HEK293T (cell line): ENCODE measurements at regions not wholly inside any gene's neighbourhood (a gene's known extent, or its start where the extent isn't known, plus 50 kb on each side); places are given as distances from the start of the nearest gene placed in this dataset.

ENCODE experiments used
- ARNT ChIP-seq: fragments of 450-650 bp; IDR thresholded peaks from 2 replicates; pipeline ENCODE4 v1.6.1; 2017; ENCODE audit warnings: mild to moderate bottlenecking
- CTBP1 ChIP-seq: fragments of 450-650 bp; IDR thresholded peaks from 2 replicates; pipeline ENCODE4 v1.6.1; 2016; ENCODE audit warnings: borderline replicate concordance
- ELF4 ChIP-seq: fragments of 450-650 bp; IDR thresholded peaks from 2 replicates; pipeline ENCODE4 v1.6.1; 2017; ENCODE audit warnings: antibody characterized with exemption
- FOXA1 ChIP-seq: fragments of 450-650 bp; IDR thresholded peaks from 2 replicates; pipeline ENCODE4 v1.6.1; 2016; ENCODE audit warnings: mild to moderate bottlenecking
- FOXK2 ChIP-seq: fragments of 450-650 bp; IDR thresholded peaks from 2 replicates; pipeline ENCODE4 v1.6.1; 2016; ENCODE audit warnings: mild to moderate bottlenecking
- FOXM1 ChIP-seq: fragments of 450-650 bp; IDR thresholded peaks from 2 replicates; pipeline ENCODE4 v1.6.1; 2017; ENCODE audit warnings: mild to moderate bottlenecking, borderline replicate concordance
- L3MBTL2 ChIP-seq: fragments of 450-650 bp; conservative IDR thresholded peaks from 2 replicates; pipeline ENCODE4 v1.6.1; 2016; ENCODE audit warnings: mild to moderate bottlenecking
- LEF1 ChIP-seq: fragments of 450-650 bp; IDR thresholded peaks from 2 replicates; pipeline ENCODE4 v1.6.1; 2017; ENCODE audit warnings: mild to moderate bottlenecking, borderline replicate concordance
- NFRKB ChIP-seq: fragments of 450-650 bp; IDR thresholded peaks from 2 replicates; pipeline ENCODE4 v1.6.1; 2016; ENCODE audit warnings: mild to moderate bottlenecking, moderate library complexity
- PKNOX1 ChIP-seq: fragments of 450-650 bp; IDR thresholded peaks from 2 replicates; pipeline ENCODE4 v1.6.1; 2016
- SP1 ChIP-seq: fragments of 450-650 bp; IDR thresholded peaks from 2 replicates; pipeline ENCODE4 v1.6.1; 2017
- SUZ12 ChIP-seq: fragments of 450-650 bp; IDR thresholded peaks from 2 replicates; pipeline ENCODE4 v1.6.1; 2016; ENCODE audit warnings: mild to moderate bottlenecking
- TARDBP ChIP-seq: fragments of 450-650 bp; IDR thresholded peaks from 2 replicates; pipeline ENCODE4 v1.6.1; 2016
- ZNF384 ChIP-seq: fragments of 450-650 bp; IDR thresholded peaks from 2 replicates; pipeline ENCODE4 v1.6.1; 2016

DNA sequence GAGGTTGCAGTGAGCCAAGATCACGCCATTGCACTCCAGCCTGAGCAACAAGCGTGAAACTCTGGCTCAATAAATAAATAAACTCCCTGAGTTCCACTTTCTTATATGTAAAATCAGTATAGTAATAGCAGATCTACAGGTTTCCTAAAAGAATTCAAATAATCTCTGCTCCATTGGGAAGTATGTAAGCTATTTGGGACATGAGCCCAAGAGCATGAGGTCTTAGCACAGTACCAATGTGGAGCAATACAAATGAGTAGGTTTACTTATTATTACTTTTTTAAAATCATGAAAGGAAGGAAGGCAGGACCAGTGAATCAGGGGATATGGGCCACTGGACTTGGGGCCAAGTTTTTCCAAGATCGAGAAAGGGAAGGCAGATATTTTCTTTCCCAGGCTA is 216.9 kb upstream of the DIO2 start:
- TF ChIP-seq ZNF384 (no peak), FOXA1 (no peak), SP1 (no peak), FOXM1 (no peak), ARNT (no peak), LEF1 (no peak), FOXK2 (no peak), NFRKB (no peak), SUZ12 (no peak), TARDBP (no peak), ELF4 (no peak), L3MBTL2 (no peak), CTBP1 (no peak), PKNOX1 (no peak)
